NCI-H2196 treated with DMSO at 0.1 percent for 48 hours (cell line): ENCODE measurements at regions not wholly inside any gene's neighbourhood (a gene's known extent, or its start where the extent isn't known, plus 50 kb on each side); places are given as distances from the start of the nearest gene placed in this dataset.
A peak's percentile ranks its signal among the peaks of the same experiment; 100 is the strongest.

Experiments
- DNase-seq: peaks from one replicate; lab custom pipeline; 2025; ENCODE audit not compliant: unreplicated experiment; lab: John Stamatoyannopoulos, UW

DNA sequence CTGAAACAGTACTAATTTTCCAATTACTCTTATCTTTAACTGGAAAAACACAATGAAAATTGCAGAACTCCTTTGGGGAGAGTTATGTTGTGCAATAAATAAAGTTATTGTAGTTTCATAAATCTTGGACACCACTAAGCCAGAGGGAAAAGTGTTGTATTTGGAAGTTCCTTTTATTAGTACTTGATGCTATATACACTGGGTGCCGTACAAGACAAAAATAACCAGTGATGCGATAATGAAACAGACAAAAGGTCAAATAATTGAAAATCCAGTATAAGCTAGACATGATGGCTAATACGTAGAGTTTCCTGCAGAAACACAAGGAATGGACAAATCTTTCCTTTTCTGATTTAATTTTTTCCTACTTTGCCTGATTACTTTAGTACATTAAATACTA lies 541.1 kb downstream of the ETS1 start:
- no peak for DNase-seq

DNA sequence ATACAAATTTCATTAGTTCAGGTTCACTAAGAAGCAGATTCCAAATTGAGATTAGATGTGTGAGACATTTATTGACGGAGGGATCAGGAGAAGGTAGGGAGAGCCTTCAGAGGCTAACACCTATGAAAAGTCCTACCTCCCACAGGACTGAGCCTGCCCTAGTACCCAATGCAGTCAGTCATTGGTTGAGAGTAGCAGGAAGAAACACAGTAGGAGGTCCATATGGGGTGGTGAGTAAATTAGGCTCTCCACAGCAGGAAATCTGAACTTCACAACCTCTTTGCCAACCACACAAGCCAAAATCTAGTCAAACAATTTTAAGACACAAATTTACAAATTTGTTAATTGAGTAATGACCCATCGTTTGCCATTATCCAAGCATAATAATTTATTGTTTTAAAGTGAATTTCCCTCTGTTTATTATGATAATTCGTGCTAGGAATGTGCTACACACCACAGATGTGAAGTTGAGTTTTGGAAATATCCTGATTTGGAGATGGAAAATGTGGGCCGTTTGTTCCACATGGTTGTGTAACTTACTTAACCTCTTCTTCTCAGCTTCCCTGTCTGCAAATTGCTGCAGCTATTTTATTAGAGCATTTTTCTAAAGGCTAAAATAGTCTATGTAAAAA lies 542.1 kb downstream of the ETS1 start:
- no peak for DNase-seq

DNA sequence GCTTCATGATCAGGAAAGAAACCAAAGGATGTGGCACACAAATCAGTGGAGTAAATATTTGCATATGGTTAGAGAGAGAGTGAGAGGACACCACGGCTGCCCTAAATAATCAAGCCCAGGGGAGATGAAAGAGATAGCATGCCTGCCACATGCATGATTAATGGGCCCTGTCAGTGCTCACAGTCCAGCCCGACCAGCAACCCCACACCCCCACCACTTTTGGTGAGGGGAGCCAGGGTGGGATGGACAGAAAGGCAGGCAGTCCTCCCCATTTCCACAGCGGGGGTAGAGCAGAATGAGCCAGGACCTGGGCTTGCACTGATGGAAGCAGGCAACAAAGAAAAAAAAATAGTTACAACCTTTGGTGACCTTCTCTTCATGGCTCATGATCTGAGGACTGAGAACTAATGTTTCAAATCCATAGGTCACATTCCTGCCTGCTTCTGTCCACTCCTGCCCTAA lies 545.0 kb downstream of the ETS1 start:
- DNase-seq: no peak

DNA sequence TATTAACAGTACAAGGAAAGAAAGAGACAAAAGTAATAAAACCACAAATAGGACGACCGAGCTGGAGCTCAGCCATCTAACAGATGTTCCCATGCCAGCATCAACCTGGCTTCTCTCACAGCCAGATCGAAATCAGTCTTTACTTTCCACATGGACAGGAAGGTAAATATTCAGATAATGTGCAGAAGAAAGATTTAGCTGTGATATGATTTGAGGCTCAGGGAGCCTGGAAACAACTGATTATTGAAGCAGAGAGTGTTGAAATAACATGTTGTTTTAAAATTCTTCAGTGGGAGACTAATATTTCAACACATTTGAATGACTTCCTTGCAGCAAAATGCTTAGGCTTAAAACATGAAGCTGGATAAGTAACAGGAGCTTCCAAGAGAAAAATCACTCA lies 546.8 kb downstream of the ETS1 start:
- no peak for DNase-seq

DNA sequence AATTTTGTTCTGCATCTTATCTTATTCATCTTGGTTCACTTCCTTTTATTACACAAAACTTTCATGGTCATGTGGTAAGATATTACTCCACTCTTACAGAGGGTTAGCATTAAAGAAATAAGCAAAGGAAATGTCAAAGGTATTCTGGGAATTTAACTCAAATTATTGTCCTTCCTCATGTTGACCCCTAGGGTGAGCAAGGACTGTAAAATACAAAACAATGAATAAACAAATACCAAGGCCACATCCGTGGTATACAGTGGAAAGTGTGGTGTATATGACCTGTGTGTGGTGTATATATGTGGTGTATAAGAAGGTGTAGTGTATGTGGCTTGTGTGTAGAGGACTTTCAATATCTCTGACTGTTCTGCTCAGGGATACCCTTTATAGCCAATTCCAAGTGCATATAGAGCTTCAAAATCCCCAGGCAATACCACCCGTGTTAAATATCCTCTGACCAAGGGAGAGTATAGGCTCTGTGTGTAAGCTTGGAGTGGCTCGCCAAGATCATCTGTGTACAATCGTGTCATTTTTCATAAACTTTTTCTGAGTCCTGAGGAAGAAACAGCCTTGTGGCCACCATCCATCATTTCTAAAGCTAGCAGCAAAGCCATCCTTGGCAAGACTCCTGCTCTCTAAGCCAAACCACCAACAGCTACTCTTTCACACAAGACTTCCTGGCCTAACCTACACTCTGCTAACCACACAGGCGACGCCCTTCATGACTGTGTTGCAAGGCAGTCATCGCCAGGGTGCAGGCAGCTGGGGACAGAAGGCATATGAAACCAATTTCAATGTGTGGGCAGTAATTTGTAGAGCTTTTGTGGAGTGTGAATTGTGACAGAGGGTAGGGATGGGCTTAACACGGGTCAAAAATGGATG lies 548.0 kb downstream of the ETS1 start:
- DNase-seq: peak; percentile 11

DNA sequence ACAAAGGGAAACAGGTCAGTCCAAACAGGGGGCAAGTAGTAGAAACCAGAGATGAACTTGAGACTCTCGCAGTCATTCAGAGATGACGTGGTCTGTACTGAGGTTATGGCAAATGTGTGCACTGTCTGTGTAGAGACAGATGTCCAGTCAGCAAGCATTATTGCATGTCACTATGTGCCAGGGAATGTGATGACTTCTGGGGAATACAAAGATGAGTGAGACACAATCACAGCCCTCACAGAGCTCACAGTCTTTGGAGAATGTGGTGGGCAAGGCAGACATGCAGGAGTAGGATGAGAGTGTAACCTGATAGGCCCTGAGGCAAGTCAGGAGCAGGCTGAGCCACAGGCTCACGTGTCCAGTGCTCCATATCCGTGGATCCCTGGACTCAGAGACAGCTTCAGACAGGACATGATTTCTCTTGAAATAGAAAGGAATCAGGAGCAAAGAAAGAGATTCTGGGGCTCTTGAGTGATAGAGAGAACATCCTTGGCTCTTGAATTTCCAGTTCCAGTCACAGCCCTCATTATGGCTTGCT lies 550.7 kb downstream of the ETS1 start:
- no peak for DNase-seq

DNA sequence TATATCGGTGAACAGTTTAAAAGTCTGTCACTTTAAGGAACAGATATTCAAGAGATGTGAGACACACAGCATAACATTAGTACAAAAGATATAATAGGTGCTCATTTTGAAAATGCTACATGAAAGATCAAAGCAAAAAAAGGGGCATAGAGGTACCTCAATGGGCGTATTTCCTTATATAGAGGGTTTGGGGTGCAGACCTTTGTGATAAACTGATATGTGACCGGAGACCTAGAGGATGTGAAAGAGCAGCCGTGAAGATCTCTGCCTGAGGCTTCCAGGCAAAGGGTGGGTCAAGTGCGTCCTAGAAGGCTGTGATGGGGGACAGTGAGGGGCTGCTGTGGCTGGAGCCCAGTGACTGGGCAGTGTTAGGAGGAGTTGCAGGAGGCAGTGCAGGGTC lies 551.4 kb downstream of the ETS1 start:
- DNase-seq: no peak

DNA sequence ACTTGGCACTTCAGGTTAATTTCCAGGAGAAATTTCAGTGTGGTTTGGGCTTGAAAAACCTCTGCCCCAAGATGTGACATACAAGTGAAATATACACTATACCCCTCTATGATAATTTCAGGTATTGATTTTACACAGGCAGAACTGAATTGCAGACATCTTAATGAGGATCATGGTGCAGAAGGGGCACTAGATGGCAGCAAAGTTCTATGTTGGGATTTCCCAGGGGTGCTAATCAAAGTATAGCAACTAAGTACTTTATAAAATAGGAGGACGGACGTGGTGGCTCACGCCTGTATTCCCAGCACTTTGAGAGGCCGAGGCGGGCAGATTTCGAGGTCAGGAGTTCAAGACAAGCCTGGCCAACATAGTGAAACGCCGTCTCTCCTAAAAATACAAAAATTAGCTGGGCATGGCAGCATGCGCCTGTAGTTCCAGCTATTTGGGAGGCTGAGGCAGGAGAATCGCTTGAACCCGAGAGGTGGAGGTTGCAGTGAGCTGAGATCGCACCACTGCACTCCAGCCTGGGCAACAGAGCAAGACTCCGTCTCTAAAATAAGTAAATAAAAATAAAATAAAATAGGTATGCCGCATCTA lies 555.7 kb downstream of the ETS1 start:
- DNase-seq: peak; percentile 56

DNA sequence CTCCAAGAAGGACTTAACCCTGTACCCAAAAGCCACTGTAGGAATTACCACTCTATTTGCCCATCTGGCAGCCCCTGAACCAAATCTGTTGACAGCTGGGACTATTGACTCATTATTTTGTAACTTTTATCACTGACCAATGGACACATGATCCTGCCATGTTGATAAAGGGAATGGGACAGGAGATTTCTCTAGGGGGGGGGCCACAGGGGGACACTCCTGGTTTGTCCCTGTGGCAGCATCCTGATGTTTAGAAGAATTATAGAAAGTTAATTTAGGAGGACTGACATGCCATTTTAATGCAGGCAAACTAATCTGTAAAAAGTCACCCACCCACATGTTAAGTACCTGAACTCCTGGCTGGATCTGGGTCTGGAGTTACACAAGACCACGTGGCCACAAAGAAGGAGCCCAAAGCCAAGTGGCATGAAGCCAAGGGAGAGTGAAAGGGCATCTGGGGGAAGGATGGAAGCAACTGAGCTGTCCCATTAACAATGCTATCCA lies 558.1 kb downstream of the ETS1 start:
- no peak for DNase-seq

DNA sequence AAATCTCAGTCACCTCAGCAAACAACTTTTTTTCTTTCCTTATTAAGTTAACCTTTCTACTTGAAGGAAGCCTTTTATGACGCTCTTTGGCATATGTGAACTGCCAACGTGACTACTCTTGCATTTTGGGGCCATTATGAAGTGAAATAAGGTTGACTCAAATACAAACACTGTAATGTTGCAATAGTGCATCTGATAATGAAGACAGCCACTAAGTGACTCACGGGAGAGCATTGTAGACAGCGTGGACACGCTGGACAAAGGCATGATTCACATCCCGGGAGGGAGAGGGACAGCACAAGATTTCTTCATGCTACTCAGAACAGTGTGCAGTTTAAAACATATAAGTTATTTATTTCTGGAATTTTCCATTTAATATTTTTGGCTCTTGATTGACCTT lies 560.8 kb downstream of the ETS1 start:
- no peak for DNase-seq

DNA sequence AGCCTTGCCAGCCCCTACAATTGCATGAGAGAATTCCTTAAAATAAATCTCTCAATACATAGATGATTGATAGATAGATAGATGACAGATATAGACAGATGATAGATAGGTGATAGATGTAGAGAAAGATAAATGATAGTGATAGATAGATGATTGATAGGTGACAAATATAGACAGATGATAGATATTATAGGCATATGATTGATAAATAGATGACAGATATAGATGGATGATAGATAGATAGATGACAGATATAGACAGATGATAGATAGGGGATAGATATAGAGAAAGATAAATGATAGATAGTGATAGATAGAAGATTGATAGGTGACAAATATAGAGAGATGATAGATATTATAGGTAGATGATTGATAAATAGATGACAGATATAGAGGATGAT lies 564.6 kb downstream of the ETS1 start:
- no peak for DNase-seq

DNA sequence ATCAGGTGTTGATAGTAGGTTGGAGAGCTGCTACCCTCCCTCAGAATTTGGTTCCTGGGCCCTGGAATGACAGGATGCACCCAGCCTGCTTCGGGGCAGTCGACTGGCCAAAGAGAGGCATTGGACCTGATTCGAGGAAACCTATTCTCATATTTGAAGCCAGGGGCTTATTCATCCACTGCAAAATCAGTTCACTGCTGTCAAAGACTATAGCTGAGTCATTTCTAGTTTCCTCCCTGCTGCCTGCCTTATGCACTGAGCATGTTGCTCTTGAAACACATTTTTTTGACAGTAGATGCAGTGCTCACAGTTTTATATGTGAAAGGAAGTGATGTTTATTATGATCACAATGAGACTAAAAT lies 565.4 kb downstream of the ETS1 start:
- no peak for DNase-seq

DNA sequence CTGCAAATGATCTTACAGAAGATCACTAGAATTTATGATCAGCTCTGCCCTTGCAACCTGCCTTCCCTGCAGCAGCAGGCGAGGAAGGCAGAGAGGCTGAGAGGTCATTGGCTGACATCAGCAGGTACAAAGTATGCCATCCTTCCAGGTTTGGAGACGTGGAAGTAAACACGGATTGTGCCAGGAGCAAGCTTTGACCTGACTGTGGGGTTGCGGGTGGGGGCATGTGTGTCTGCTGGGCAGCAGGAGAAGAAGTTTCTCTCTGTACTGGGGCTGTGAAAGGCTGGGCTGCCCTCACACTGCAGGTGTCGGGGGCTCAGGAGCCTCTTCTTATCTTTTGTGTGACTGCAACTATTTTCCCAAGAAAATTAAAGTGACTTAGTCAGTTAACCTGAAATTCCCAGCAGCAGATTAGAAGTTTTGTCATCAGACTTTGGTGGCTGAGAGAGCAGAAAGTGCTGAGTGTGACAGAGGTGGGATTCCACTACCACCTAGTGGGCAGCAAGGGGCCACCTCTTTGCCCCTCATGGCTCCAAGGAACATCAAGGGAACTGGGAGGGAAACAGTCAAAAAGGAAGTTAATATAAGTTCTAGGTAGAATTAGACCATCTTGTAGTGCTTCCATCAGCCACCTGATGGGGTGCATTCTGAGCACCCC lies 565.9 kb downstream of the ETS1 start:
- DNase-seq: no peak

DNA sequence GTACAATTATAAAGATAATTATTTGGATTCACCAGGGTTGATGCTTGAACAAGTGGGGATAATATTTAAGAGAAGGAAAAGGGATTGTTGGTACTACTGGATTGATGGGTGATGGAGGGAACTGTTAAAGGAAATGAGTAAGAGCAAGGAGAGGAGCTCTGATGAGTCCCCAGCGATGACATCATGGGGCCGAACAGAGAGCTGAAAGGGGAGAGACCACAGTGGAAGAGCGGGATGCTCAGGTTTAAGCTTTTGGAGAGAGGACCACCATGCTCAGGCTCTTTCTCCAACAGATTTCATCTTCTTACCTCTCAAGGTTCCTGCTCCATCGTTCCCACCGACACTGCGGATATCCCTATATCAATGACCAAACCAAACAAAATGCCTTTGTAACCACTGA lies 568.7 kb downstream of the ETS1 start:
- no peak for DNase-seq

DNA sequence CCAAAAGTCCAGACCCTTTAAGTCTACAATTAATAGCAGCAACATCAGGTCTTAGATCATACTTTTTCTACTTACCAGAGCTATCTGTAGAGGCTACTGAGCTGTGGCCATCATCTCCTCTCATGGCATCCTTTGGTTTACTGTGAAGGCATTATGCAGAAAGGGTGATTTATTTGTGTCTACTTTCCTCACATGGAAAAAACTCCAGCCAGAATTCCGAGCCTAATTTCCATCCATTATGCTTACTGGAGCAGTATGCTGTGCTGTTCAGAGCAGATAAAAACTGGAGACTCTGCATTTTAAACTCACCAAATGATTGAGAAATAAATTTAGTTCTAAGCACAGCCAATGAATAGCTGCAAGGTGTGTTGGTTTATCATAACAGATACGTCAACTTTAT lies 581.8 kb downstream of the ETS1 start:
- DNase-seq: no peak

DNA sequence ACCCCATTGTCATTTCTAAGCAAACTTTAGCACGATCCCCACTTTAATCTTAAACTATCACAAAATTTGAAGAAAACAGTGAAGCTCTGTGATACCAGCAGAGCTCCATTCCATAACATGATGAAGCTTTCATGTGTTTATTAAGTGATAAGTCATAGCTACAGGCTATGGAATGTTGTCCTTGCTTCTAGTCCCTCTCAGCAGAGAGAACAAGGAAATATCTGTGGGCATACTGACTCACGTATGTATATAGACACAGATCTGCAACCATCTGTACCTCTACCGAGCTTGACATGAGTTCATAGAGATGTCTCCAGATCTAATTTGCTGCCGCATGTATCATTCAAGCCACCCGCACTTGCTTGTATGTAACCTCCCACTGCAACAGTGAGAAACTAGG lies 588.9 kb downstream of the ETS1 start:
- no peak for DNase-seq

DNA sequence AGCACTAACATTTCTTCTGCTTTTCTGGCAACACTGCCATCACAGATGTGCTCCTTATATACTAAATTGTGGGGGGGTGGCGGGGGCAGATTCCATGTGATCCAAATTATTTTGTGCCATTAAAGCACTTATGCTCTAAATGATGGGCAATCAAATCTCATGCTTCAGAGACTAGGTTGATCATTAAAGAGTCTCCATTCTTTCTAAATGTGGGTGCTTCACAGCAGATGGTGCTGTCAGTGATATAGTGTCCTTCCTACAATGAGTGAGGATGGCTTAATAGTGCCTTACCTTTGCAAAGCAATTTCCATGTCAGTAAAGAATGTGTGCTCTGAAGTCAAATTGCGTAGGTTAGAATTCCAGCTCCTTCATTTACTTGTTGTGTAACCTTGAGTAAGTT lies 589.8 kb downstream of the ETS1 start:
- DNase-seq: no peak

DNA sequence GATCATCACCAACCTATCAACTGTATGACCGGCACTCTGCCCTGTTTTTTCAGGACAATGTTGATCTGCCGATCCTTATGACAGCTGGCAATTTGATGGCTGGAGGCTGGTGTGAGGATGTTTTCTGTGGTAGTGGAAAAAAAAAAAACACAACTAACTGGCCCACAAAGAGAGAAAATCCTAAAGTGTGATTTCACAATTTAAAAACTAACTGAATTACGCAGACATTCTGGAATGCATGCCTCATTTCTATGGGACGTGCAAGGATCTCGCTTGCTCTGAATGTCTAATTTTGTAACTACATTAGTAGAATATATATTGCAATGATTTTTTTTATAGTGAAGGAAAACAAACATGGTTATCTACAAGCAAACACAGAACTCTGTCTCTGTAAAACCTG lies 590.5 kb downstream of the ETS1 start:
- DNase-seq: no peak

DNA sequence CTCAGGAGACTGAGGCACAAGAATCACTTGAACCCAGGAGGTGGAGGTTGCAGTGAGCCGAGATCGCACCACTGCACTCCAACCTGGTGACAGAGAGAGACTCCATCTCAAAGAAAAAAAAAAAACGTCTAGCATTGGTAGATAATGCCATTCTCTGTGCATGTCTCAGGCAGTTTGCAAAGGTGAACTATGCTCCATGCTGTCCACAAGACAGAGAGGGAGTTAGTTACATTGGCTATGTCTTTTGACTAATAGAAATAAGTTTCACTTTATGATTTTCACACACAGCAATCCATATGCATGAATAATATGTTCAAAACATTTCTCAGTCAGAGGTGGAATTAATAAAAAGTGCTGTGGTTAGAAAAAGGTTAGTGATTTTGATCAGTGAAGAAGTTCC lies 591.4 kb downstream of the ETS1 start:
- no peak for DNase-seq

DNA sequence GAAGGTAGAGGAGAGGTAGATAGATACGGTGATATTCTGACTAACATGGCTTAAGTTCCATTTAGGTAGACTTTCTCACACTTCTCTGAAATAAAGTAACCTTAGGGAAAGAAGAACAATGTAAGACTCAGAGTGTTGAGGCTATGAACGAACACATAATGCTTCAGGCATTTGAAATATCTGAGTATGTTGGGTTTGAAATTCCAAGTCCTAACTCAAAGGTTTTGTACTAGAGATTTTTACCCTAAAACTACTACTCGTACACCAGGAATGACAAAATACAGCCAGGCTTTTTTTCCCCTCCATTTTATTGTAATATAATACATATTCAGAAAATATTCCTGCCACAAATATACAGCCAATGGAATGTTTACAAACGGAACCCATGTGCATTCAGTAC lies 592.6 kb downstream of the ETS1 start:
- DNase-seq: no peak

DNA sequence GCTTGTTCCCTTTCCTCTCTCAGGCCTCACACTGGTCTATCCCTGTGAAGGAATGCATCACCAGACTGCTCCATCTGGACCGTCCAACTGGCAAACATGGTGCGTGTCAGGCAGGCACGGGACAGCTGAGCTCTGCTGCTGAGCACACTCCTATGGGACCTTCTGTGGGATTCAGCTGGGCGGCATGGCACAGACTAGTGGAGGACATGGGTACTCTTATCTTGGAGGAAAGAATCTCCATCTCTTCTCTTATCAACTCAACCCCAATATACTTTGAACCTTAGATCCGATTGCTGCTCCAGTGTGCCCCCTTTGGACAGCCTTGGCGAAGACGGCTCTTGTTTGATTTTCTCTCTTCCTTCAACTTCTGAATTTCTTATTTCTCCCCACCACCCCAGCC lies 593.6 kb downstream of the ETS1 start:
- DNase-seq: no peak
